BJ (cell line): ENCODE measurements at regions not wholly inside any gene's neighbourhood (a gene's known extent, or its start where the extent isn't known, plus 50 kb on each side); places are given as distances from the start of the nearest gene placed in this dataset.

ENCODE experiments used
- CTCF ChIA-PET: fragments of 350-600 bp; formaldehyde crosslinking; extraction: SDS; loops from one replicate; lab custom pipeline; 2021; ENCODE audit warnings: antibody characterized with exemption, inconsistent platforms; lab: Yijun Ruan, JAX
- POLR2A ChIA-PET: fragments of 300-600 bp; sonication (Branson Sonifier 250); formaldehyde crosslinking; extraction: SDS; loops from one replicate; lab custom pipeline; 2021; ENCODE audit warnings: antibody characterized with exemption; lab: Charles Lee
- DNase-seq: peaks from one replicate; pipeline ENCODE4 v3.0.0-alpha.2; 2011; ENCODE audit warnings: low read depth
- H3K27me3 ChIP-seq: 2 replicates; pipeline ENCODE4 v1.6.0; 2011; ENCODE audit warnings: low read length; ENCODE audit not compliant: control insufficient read depth, insufficient read depth
- H3K36me3 ChIP-seq: 2 replicates; pipeline ENCODE4 v1.5.1; 2011; ENCODE audit warnings: low read length; ENCODE audit not compliant: control insufficient read depth, insufficient read depth
- H3K4me3 ChIP-seq: 2 replicates; pipeline ENCODE4 v1.5.1; 2011; ENCODE audit warnings: low read depth, mild to moderate bottlenecking, control low read depth, low read length
- TF ChIP-seq, protein P1 (sequence below): IDR thresholded peaks from 2 replicates; pipeline ENCODE4 v1.5.1; 2011; ENCODE audit warnings: low read depth, mild to moderate bottlenecking, control low read depth, inconsistent platforms, low read length, moderate library complexity; ENCODE audit not compliant: insufficient read depth

DNA sequence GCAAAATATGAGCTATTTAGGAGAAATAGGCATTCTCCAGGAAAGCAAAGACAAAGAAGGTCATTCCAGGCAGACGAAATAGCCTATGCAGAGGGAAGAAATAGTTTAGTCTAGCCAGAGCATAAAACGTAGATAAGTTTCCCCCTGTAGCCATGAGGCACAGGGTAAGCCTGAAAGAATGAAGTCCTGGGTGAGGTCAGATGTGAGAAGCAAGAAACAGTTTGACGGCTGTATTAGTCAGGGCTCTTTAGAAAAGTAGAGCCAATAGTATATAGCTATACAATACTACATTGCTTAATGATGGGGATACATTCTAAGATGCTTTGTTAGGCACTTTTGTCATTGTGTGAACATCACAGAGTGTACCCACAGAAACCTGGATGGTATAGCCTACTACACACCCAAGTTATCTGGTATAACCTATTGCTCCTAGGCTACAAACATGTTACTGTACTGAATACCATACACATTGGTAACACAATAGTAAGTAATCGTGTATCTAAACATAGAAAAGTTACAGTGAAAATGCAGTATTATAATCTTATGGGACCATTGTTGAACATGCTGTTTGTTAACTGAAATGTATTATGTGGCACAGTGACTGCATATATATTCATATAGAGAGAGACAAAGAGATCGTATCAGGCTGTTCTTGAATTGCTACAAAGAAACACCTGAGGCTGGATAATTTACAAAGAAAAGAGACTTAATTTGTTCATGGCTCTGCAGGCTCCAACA lies 59.3 kb upstream of the WDFY2 start:
- no peaks in the 10 kb centered on the region for H3K27me3 ChIP-seq
- ChIA-PET POLR2A (no interaction called here), CTCF (no interaction called here)
- no peak for DNase-seq
- TF ChIP-seq, protein P1, sequence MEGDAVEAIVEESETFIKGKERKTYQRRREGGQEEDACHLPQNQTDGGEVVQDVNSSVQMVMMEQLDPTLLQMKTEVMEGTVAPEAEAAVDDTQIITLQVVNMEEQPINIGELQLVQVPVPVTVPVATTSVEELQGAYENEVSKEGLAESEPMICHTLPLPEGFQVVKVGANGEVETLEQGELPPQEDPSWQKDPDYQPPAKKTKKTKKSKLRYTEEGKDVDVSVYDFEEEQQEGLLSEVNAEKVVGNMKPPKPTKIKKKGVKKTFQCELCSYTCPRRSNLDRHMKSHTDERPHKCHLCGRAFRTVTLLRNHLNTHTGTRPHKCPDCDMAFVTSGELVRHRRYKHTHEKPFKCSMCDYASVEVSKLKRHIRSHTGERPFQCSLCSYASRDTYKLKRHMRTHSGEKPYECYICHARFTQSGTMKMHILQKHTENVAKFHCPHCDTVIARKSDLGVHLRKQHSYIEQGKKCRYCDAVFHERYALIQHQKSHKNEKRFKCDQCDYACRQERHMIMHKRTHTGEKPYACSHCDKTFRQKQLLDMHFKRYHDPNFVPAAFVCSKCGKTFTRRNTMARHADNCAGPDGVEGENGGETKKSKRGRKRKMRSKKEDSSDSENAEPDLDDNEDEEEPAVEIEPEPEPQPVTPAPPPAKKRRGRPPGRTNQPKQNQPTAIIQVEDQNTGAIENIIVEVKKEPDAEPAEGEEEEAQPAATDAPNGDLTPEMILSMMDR = no peak
- no peaks in the 10 kb centered on the region for H3K36me3 ChIP-seq
- H3K4me3 ChIP-seq = no peak overlapping the region

DNA sequence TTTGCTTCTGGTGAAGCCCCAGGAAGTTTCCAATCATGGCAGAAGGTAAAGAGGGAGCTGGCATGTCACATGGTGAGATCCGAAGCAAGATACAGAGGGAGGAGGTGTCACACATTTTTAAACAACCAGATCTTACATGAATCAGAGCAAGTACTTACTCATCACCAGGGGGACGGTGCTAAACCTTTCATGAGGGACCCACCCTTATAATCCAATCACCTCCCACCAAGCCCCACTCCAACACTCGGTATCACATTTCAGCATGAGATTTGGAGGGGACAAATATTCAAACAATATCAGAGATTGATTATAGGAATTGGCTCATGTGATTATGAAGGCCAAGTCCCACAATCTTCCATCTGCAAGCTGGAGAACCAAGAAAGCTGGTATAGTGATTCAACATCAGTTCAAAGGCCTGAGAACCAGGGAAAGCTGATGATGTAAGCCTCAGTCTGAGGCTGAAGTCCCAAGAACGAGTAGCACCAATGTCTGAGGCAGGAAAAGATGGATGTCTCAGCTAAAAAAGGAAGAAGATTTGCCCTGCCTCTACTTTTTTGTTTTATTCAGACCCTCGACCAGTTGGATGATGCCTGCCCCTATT lies 58.6 kb upstream of the WDFY2 start:
- Histone ChIP-seq H3K4me3 (no peak overlapping the region), H3K27me3 (no peaks in the 10 kb centered on the region), H3K36me3 (no peaks in the 10 kb centered on the region)
- TF ChIP-seq, protein P1 = no peak
- ChIA-PET POLR2A (interaction anchor here (0.5 kb wide), 1 partner anchor 59 kb away, joined by 3 read pairs; no protein-coding TSS in a partner anchor), CTCF (no interaction called here)
- no peak for DNase-seq

DNA sequence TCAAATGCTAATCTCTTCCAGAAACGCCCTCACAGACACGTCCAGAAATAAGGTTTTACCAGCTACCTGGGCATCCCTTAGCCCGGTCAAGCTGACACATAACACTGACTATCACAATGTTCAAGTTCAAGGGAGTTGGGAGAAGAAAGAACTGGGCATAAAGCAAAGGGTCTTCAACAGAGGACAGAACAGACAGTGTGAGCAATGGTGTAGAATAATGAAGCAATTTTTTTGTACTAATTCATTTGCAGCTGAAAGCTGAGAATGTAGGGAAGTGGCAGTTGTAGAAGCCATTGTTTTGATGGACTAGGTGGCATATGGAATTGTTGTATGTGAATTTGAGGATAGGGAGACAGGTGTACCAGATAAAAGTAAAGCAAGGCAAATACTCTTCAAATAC lies 58.1 kb upstream of the WDFY2 start:
- H3K4me3 ChIP-seq = no peak overlapping the region
- TF ChIP-seq, protein P1 = no peak
- H3K36me3 ChIP-seq = no peaks in the 10 kb centered on the region
- no peaks in the 10 kb centered on the region for H3K27me3 ChIP-seq
- CTCF ChIA-PET = no interaction called here
- POLR2A ChIA-PET = interaction anchor here (0.5 kb wide), 1 partner anchor 59 kb away, joined by 3 read pairs; no protein-coding TSS in a partner anchor
- DNase-seq = no peak

DNA sequence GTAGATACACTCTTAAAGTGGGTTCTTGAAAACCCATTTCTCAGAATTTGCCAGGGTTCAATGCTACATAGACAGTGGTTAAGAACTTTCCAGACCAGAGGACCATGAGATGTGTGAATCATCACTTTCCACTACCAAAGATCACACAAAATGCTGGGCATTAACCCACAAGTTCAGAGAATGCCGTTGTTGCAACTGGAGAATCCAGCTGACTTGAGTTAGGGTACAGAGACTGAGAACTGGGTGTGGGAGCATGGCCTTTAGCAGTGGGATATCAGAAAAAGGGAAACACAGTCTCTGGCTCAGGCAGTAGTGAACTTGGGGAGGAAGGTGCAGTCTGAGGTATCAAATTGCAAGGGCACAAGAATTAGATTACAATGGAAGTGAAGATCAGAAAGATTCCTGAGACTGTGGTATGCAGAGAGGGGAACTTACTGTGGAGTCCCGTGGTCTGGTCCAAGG lies 51.5 kb upstream of the WDFY2 start:
- ChIA-PET POLR2A (no interaction called here), CTCF (no interaction called here)
- no peak for DNase-seq
- TF ChIP-seq, protein P1 = no peak
- H3K27me3 ChIP-seq = no peaks in the 10 kb centered on the region
- no peaks in the 10 kb centered on the region for H3K36me3 ChIP-seq
- no peak overlapping the region for H3K4me3 ChIP-seq

DNA sequence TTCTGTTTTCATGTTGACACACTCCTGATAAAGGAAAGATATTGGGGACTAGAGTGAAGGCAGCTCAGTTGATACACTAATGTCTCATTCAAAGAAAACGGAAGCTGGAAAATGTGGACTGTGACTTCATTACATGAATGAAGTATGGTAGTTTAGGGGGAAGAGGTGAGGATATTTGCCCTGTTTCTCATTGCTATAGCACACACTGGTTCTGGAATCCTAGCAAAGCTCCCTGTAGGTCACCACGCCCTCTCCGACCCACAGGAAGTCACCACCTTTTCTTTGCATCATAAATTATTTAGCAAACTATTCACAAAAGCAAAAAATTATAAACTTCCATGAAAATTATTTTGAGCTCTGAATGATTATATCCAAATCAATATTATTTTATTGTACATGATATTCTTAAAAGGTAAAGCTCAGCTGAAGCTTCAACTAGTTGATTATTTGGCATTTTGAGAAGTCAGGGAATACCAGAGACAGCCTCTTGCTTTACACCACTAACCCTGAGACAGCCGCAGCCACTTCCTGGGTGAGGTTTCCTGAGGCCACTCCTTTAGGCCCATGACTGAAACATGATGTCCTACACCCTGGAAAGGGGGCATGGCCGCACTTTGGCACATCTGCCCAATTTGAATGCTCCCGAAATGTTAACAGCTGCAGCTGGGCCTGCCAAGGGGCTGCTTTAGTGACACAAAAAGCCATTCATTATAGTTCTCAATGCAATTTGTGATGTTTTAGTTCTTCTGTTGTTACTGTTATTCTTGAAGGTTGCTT lies 50.0 kb upstream of the WDFY2 start:
- TF ChIP-seq, protein P1 = no peak
- Histone ChIP-seq H3K27me3 (no peaks in the 10 kb centered on the region), H3K36me3 (no peaks in the 10 kb centered on the region), H3K4me3 (no peak overlapping the region)
- no peak for DNase-seq
- ChIA-PET CTCF (no interaction called here), POLR2A (no interaction called here)
